ENCODE measurements at regions not wholly inside any gene's neighbourhood (a gene's known extent, or its start where the extent isn't known, plus 50 kb on each side); places are given as distances from the start of the nearest gene placed in this dataset.

DNA sequence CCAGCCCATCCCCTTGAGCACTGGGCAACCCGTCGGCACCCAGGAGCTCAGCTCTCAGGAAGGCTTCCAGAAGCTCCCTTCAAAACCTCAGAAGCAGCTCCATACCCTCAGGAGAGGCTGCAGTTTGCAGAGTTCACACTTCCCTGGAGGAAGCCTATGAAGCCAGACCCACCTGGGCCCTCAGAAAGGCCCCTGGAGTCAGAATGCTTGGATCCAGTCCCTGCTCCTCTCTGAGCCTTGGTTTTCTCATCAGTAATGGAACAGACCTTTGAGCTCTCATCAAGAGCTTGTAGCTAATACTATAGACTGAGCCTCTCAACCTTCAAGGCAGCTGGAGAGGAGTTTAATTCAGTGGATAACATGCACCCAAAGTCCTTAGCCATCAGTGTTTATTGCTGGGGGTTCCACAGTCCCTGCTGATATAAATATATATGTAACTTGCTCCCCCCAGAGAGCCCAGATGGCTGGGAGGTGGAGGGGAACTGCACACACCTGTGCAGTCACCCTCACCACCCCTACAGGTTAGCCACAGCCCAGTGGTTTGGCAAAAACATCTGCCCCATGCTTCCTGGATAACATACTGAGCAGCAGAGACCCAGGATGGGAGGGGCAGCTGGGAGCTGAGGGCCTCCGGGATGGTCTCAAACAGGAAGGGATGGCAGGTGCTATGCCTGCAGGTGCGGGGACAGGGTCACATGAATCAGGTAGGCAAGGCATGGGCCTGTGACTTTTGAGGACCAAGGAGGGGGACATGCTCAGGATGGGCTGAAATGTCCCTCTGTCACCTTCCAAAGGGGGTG is 120.1 kb downstream of the SNX5 start:
- TF ChIP-seq, protein P1, sequence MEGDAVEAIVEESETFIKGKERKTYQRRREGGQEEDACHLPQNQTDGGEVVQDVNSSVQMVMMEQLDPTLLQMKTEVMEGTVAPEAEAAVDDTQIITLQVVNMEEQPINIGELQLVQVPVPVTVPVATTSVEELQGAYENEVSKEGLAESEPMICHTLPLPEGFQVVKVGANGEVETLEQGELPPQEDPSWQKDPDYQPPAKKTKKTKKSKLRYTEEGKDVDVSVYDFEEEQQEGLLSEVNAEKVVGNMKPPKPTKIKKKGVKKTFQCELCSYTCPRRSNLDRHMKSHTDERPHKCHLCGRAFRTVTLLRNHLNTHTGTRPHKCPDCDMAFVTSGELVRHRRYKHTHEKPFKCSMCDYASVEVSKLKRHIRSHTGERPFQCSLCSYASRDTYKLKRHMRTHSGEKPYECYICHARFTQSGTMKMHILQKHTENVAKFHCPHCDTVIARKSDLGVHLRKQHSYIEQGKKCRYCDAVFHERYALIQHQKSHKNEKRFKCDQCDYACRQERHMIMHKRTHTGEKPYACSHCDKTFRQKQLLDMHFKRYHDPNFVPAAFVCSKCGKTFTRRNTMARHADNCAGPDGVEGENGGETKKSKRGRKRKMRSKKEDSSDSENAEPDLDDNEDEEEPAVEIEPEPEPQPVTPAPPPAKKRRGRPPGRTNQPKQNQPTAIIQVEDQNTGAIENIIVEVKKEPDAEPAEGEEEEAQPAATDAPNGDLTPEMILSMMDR (IDR thresholded peaks at IDR 0.05): no peak
- TF ChIP-seq ZFX (IDR thresholded peaks at IDR 0.05; ENCODE audit: borderline replicate concordance): no peak

Measured in 22Rv1 (cell line).